Progenitor cell of endocrine pancreas (in vitro differentiated cells): ENCODE measurements at regions not wholly inside any gene's neighbourhood (a gene's known extent, or its start where the extent isn't known, plus 50 kb on each side); places are given as distances from the start of the nearest gene placed in this dataset.

Experiments
- DNase-seq: peaks from one replicate; pipeline ENCODE4 v3.0.0; 2021; ENCODE audit warnings: low spot score; ENCODE audit not compliant: unreplicated experiment
- H3K27ac Mint-ChIP-seq: 2 replicates; pipeline ENCODE4 v1.8.0; 2021; ENCODE audit warnings: mild to moderate bottlenecking, moderate library complexity, mixed read lengths
- H3K27me3 Mint-ChIP-seq: 2 replicates; pipeline ENCODE4 v1.8.0; 2021; ENCODE audit warnings: mixed read lengths
- H3K36me3 Mint-ChIP-seq: 2 replicates; pipeline ENCODE4 v1.8.0; 2022; ENCODE audit warnings: mixed read lengths; ENCODE audit not compliant: insufficient read depth
- H3K4me1 Mint-ChIP-seq: 2 replicates; pipeline ENCODE4 v1.8.0; 2021; ENCODE audit warnings: low read depth, mixed read lengths
- H3K4me3 Mint-ChIP-seq: 2 replicates; pipeline ENCODE4 v1.8.0; 2021; ENCODE audit warnings: low read depth, mild to moderate bottlenecking, moderate library complexity, mixed read lengths
- H3K9me3 Mint-ChIP-seq: 2 replicates; pipeline ENCODE4 v1.8.0; 2021; ENCODE audit warnings: low read depth, mixed read lengths
- CTCF ChIP-seq: fragments of 200-600 bp; sonication (generic); IDR thresholded peaks from one replicate; pipeline ENCODE4 v1.5.0; 2021; ENCODE audit warnings: antibody characterized with exemption, mild to moderate bottlenecking; ENCODE audit not compliant: unreplicated experiment

- Mint-ChIP-seq H3K36me3 (no peaks in the 10 kb centered on the region), H3K4me3 (no peak overlapping the region), H3K27ac (no peak overlapping the region), H3K27me3 (peaks cover 4% of the 10 kb centered on the region), H3K4me1 (peaks cover 6% of the 10 kb centered on the region), H3K9me3 (no peaks in the 10 kb centered on the region)
- DNase-seq, result no peak
- TF ChIP-seq CTCF, result no peak
These were observed 230.1 kb downstream of the DLEU7 start for GRCh38 chr13:50613356-50613831.

GRCh38 chr13:50615234-50615633 is 228.3 kb downstream of the DLEU7 start:
- no peak overlapping the region for H3K27ac Mint-ChIP-seq
- peaks cover 6% of the 10 kb centered on the region for H3K4me1 Mint-ChIP-seq
- no peak for TF ChIP-seq CTCF
- peaks cover under 1% of the 10 kb centered on the region for H3K27me3 Mint-ChIP-seq
- no peak for DNase-seq
- H3K36me3 Mint-ChIP-seq, result no peaks in the 10 kb centered on the region
- H3K9me3 Mint-ChIP-seq, result no peaks in the 10 kb centered on the region
- no peak overlapping the region for H3K4me3 Mint-ChIP-seq

GRCh38 chr13:50616101-50616500 is 227.4 kb downstream of the DLEU7 start:
- peaks cover 6% of the 10 kb centered on the region for H3K4me1 Mint-ChIP-seq
- no peaks in the 10 kb centered on the region for H3K9me3 Mint-ChIP-seq
- H3K36me3 Mint-ChIP-seq, result no peaks in the 10 kb centered on the region

GRCh38 chr13:50617134-50617721 is 226.3 kb downstream of the DLEU7 start:
- no peaks in the 10 kb centered on the region for H3K36me3 Mint-ChIP-seq
- H3K4me1 Mint-ChIP-seq, result peaks cover 6% of the 10 kb centered on the region
- no peak for DNase-seq
- no peaks in the 10 kb centered on the region for H3K9me3 Mint-ChIP-seq
- no peak for TF ChIP-seq CTCF
- H3K27me3 Mint-ChIP-seq, result no peaks in the 10 kb centered on the region
- H3K4me3 Mint-ChIP-seq, result no peak overlapping the region
- no peak overlapping the region for H3K27ac Mint-ChIP-seq

More at GRCh38 chr13:50616101-50616500, 227.4 kb downstream of the DLEU7 start:
- H3K27ac Mint-ChIP-seq, result no peak overlapping the region
- no peak overlapping the region for H3K4me3 Mint-ChIP-seq
- DNase-seq, result no peak
- H3K27me3 Mint-ChIP-seq, result no peaks in the 10 kb centered on the region
- TF ChIP-seq CTCF, result no peak

GRCh38 chr13:50618206-50618605 is 225.3 kb downstream of the DLEU7 start:
- DNase-seq, result no peak
- H3K27me3 Mint-ChIP-seq, result no peaks in the 10 kb centered on the region
- H3K9me3 Mint-ChIP-seq, result no peaks in the 10 kb centered on the region
- TF ChIP-seq CTCF, result no peak
- no peaks in the 10 kb centered on the region for H3K36me3 Mint-ChIP-seq
- no peak overlapping the region for H3K4me3 Mint-ChIP-seq
- H3K4me1 Mint-ChIP-seq, result peaks cover 4% of the 10 kb centered on the region
- H3K27ac Mint-ChIP-seq, result no peak overlapping the region
